Epithelial cell of esophagus (primary cell): ENCODE measurements at regions not wholly inside any gene's neighbourhood (a gene's known extent, or its start where the extent isn't known, plus 50 kb on each side); places are given as distances from the start of the nearest gene placed in this dataset.

Source experiments
- DNase-seq: peaks from one replicate; pipeline ENCODE4 v3.0.0; 2010; ENCODE audit warnings: low read depth
- H3K4me3 ChIP-seq: 2 replicates; pipeline ENCODE4 v1.5.1; 2011; ENCODE audit warnings: mild to moderate bottlenecking, low read length, control low read depth
- TF ChIP-seq, protein P1 (sequence below): IDR thresholded peaks from 2 replicates; pipeline ENCODE4 v1.5.1; 2011; ENCODE audit warnings: low read depth, mild to moderate bottlenecking, low read length, control low read depth, inconsistent platforms; ENCODE audit not compliant: insufficient read depth; ENCODE audit errors: missing control alignments

DNA sequence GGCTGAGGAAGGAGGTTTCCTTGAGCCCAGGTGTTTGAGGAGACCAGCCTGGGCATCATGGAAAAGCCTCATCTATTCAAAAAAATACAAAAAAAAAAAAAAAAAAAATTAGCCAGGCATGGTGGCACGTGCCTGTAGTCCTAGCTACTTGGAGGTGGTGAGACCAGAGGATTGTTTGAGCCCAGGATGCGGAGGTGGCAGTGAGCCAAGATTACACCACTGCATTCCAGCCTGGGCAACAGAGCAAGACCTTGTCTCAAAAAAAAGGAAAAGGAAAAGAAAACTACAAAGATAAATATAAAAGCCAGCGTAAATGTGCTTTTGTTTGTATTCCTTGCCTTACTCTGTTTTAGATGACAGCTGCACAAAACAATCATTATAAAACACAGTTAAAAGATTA, 2249.2 kb upstream of the C9orf72 start:
- no peak for DNase-seq
- TF ChIP-seq, protein P1, sequence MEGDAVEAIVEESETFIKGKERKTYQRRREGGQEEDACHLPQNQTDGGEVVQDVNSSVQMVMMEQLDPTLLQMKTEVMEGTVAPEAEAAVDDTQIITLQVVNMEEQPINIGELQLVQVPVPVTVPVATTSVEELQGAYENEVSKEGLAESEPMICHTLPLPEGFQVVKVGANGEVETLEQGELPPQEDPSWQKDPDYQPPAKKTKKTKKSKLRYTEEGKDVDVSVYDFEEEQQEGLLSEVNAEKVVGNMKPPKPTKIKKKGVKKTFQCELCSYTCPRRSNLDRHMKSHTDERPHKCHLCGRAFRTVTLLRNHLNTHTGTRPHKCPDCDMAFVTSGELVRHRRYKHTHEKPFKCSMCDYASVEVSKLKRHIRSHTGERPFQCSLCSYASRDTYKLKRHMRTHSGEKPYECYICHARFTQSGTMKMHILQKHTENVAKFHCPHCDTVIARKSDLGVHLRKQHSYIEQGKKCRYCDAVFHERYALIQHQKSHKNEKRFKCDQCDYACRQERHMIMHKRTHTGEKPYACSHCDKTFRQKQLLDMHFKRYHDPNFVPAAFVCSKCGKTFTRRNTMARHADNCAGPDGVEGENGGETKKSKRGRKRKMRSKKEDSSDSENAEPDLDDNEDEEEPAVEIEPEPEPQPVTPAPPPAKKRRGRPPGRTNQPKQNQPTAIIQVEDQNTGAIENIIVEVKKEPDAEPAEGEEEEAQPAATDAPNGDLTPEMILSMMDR = no peak
- no peak overlapping the region for H3K4me3 ChIP-seq

DNA sequence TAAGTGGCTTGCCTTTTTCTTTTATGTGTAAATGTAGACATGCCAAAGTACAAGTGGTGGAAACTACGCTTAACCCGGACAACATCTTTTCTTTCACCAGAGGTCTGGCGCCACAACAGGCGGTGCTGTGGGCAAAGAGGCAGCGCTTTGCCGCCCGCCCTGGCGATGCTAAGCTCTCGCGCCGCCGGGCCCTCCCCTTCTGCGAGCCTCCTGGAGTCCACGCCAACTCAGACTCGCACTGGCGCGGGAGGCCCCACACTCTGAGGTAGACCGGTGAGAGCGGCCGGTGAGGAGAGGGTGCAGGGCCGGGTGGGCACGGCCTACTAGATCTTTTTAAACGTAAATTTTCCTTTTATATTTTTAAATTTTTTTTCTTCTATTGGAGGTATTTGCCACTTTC, 2253.1 kb upstream of the C9orf72 start:
- no peak overlapping the region for H3K4me3 ChIP-seq
- DNase-seq = no peak
- TF ChIP-seq, protein P1 = no peak

DNA sequence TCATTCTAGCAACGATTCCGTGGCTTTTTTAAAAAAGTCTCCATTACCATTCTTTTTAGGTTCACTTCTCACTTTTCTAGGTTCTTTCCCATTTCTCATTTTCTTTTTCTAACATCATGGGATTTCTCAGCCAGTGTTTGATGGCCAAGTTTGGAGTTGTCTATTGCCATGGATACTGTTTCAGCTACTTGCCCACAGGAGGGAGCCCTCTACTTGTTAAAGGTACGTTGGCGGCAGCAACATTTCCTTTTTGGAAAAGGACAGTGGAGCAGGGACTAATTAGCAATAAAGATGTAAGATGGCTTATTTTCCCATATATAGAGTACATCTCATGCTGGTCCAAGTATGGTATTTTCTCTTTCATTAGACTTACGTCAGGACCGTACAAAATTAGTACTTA, 2257.5 kb upstream of the C9orf72 start:
- H3K4me3 ChIP-seq = no peak overlapping the region
- DNase-seq = peak; percentile 68
- TF ChIP-seq, protein P1 = peak; percentile 74

DNA sequence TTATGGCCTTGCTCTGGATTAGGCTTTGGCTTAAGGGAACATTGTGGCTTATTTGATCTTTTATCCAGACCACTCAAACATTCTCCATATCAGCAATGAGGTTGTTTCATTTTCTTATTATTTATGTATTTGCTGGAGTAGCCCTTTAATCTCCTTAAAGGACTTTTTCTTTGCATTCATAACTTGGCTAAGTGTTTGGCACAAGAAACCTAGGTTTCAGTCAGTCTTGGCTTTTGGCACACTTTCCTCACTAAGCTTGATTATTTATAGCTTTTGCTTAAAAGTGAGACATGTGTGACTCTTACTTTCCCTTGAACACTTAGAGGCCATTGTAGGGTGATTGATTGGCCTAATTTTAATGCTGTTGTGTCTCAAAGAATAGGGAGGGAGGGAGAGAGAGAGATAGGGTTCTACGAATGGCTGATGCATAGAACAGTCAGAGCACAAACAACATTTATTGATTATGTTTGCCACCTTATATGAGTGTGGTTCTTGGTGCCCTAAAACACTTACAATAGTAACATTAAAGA, 2265.3 kb upstream of the C9orf72 start:
- no peak for DNase-seq
- H3K4me3 ChIP-seq = no peak overlapping the region
- TF ChIP-seq, protein P1 = no peak

DNA sequence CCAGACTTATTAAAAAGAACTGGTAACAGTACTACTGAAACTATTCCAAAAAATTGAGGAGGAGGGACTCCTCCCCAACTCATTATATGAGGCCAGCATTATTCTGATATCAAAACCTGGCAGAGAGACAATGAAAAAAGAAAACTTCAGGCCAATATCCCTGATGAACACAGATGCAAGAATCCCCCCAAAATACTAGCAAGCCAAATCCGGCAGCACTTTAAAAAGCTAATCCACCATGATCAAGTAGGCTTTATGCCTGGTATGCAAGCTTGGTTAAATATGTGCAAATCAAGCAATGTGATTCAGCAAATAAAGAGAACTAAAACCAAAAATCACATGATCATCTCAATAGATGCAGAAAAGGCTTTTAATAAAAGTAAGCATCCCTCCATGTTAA, 2271.0 kb upstream of the C9orf72 start:
- DNase-seq = no peak
- no peak overlapping the region for H3K4me3 ChIP-seq
- TF ChIP-seq, protein P1 = no peak

DNA sequence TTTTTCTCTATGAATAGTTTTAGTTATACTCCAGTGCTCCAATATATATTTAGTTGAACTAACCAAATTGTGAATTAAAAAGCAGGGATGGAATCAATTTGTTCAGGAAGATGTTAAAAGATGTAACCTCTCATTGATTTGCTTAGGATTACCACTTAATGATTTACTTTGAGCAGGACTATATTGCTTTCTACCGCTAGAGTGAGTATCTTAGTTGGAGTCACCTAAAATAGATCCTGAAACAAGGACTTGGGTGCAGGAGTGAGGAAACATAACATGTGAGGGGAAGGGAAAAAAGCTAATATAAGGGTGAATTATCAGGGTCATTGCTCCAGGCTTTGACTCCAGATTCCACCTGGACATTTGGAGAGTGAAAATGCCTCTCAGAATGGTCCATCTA, 2277.4 kb upstream of the C9orf72 start:
- no peak overlapping the region for H3K4me3 ChIP-seq
- no peak for DNase-seq
- TF ChIP-seq, protein P1 = peak; percentile 24

DNA sequence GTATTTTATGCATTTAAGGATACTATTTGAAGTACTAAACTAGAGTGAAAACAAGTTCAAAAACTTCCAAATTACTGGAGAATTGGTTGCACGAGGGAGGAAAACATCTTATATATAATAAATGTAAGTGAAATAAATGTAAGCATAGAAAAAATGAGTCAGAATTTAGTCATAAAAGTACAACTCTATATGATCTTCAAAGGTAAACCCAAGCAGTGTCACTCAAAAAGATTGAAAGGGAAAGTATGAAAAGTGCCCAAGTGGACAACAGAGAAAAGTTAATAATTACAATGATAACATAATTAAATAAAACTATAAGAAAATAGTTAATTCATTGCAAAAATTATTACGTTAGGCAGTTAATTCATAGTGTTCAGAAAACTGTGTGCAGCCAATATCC, 2288.5 kb upstream of the C9orf72 start:
- no peak overlapping the region for H3K4me3 ChIP-seq
- TF ChIP-seq, protein P1 = no peak
- DNase-seq = no peak
